Natural killer cell treated with Interleukin-12 subunit alpha and Interleukin-12 subunit beta and Interleukin-15 and Interleukin-18, amount 100 ng/mL, for 72 hours (primary cell): ENCODE measurements at regions not wholly inside any gene's neighbourhood (a gene's known extent, or its start where the extent isn't known, plus 50 kb on each side); places are given as distances from the start of the nearest gene placed in this dataset.

ENCODE experiments used
- ATAC-seq, 2 donors: fragments of 150-1000 bp; cut with Tn5 transposase in 1 of 2; sonication (Bioruptor Pico), chemical (Tn5 transposase) in 1 of 2; 2 replicates each; pipeline ENCODE4 v1.10.0; 2021
- DNase-seq: peaks from one replicate; pipeline ENCODE4 v3.0.0; 2022; ENCODE audit warnings: low spot score
- H3K27ac Mint-ChIP-seq, 2 donors: 1 replicate in 1 of 2; 2 replicates in 1 of 2; pipeline ENCODE4 v1.8.0; 2022; ENCODE audit warnings: mixed read lengths in 2 of 2, mild to moderate bottlenecking in 1 of 2, moderate library complexity in 1 of 2
- H3K27me3 Mint-ChIP-seq, 2 donors: 1 replicate in 1 of 2; 2 replicates in 1 of 2; pipeline ENCODE4 v1.8.0; 2022; ENCODE audit warnings: mixed read lengths in 2 of 2
- H3K36me3 Mint-ChIP-seq: one replicate; pipeline ENCODE4 v1.8.0; 2022; ENCODE audit warnings: mixed read lengths
- H3K4me1 Mint-ChIP-seq, 2 donors: 1 replicate in 1 of 2; 2 replicates in 1 of 2; pipeline ENCODE4 v1.8.0; 2022; ENCODE audit warnings: low read depth in 2 of 2, mixed read lengths in 2 of 2, mild to moderate bottlenecking in 1 of 2
- H3K4me3 Mint-ChIP-seq: one replicate; pipeline ENCODE4 v1.8.0; 2022; ENCODE audit warnings: mixed read lengths
- H3K9me3 Mint-ChIP-seq: 2 replicates; pipeline ENCODE4 v1.8.0; 2022; ENCODE audit warnings: mixed read lengths

GRCh38 chr4:101501421-101501820 is 154.1 kb upstream of the PPP3CA start:
- H3K27me3 Mint-ChIP-seq: peaks cover 0 to 3% of the 10 kb centered on the region in 2 donors
- DNase-seq (no peak), ATAC-seq (no peak)
- no peak overlapping the region for H3K27ac Mint-ChIP-seq
- no peaks in the 10 kb centered on the region for H3K4me1 Mint-ChIP-seq
- H3K36me3 Mint-ChIP-seq: no peaks in the 10 kb centered on the region
- H3K4me3 Mint-ChIP-seq: no peak overlapping the region
- peaks cover 2% of the 10 kb centered on the region for H3K9me3 Mint-ChIP-seq

GRCh38 chr4:101500742-101501141 is 153.4 kb upstream of the PPP3CA start:
- no peak overlapping the region for H3K27ac Mint-ChIP-seq
- no peak overlapping the region for H3K4me3 Mint-ChIP-seq
- ATAC-seq (no peak), DNase-seq (no peak)
- peaks cover 2% of the 10 kb centered on the region for H3K9me3 Mint-ChIP-seq
- peaks cover 0 to 3% of the 10 kb centered on the region in 2 donors for H3K27me3 Mint-ChIP-seq
- H3K4me1 Mint-ChIP-seq: no peaks in the 10 kb centered on the region
- no peaks in the 10 kb centered on the region for H3K36me3 Mint-ChIP-seq

- peaks cover 2 to 4% of the 10 kb centered on the region in 2 donors for H3K27me3 Mint-ChIP-seq
- no peak overlapping the region for H3K4me3 Mint-ChIP-seq
- no peak overlapping the region for H3K27ac Mint-ChIP-seq
- DNase-seq: no peak
- ATAC-seq: no peak
- no peaks in the 10 kb centered on the region for H3K4me1 Mint-ChIP-seq
- no peaks in the 10 kb centered on the region for H3K9me3 Mint-ChIP-seq
- H3K36me3 Mint-ChIP-seq: peaks cover 4% of the 10 kb centered on the region
Measured at GRCh38 chr4:101475246-101475645, 127.9 kb upstream of the PPP3CA start.

- Mint-ChIP-seq H3K27me3 (peaks cover 4 to 8% of the 10 kb centered on the region in 2 donors), H3K27ac (no peak overlapping the region), H3K4me1 (no peaks in the 10 kb centered on the region), H3K9me3 (no peaks in the 10 kb centered on the region), H3K36me3 (no peaks in the 10 kb centered on the region), H3K4me3 (no peak overlapping the region)
- no peak for ATAC-seq
- no peak for DNase-seq
Measured at GRCh38 chr4:101471201-101471600, 123.9 kb upstream of the PPP3CA start.

- peaks cover 5% of the 10 kb centered on the region for H3K36me3 Mint-ChIP-seq
- no peak overlapping the region for H3K27ac Mint-ChIP-seq
- peaks cover 8 to 9% of the 10 kb centered on the region in 2 donors for H3K27me3 Mint-ChIP-seq
- DNase-seq (no peak), ATAC-seq (no peak)
- peaks cover 3% of the 10 kb centered on the region for H3K9me3 Mint-ChIP-seq
- no peaks in the 10 kb centered on the region for H3K4me1 Mint-ChIP-seq
- H3K4me3 Mint-ChIP-seq: no peak overlapping the region
Measured at GRCh38 chr4:101464596-101464995, 117.3 kb upstream of the PPP3CA start.

- H3K9me3 Mint-ChIP-seq: peaks cover 9% of the 10 kb centered on the region
- H3K4me3 Mint-ChIP-seq: no peak overlapping the region
- ATAC-seq (no peak), DNase-seq (no peak)
- H3K4me1 Mint-ChIP-seq: peaks cover 0 to 5% of the 10 kb centered on the region in 2 donors
- H3K27me3 Mint-ChIP-seq: peaks cover 0 to 6% of the 10 kb centered on the region in 2 donors
- H3K36me3 Mint-ChIP-seq: peaks cover 20% of the 10 kb centered on the region
- H3K27ac Mint-ChIP-seq: no peak overlapping the region
Measured at GRCh38 chr4:101458914-101459313, 111.6 kb upstream of the PPP3CA start.

- peaks cover 0 to 6% of the 10 kb centered on the region in 2 donors for H3K27me3 Mint-ChIP-seq
- H3K9me3 Mint-ChIP-seq: peaks cover 9% of the 10 kb centered on the region
- no peak for ATAC-seq
- peaks cover 20% of the 10 kb centered on the region for H3K36me3 Mint-ChIP-seq
- no peak for DNase-seq
- H3K27ac Mint-ChIP-seq: no peak overlapping the region
- no peak overlapping the region for H3K4me3 Mint-ChIP-seq
- H3K4me1 Mint-ChIP-seq: peaks cover 0 to 5% of the 10 kb centered on the region in 2 donors
Measured at GRCh38 chr4:101458473-101458872, 111.1 kb upstream of the PPP3CA start.

GRCh38 chr4:101451086-101451485 is 103.8 kb upstream of the PPP3CA start:
- H3K27me3 Mint-ChIP-seq: no peaks in the 10 kb centered on the region
- no peak overlapping the region for H3K4me3 Mint-ChIP-seq
- H3K9me3 Mint-ChIP-seq: no peaks in the 10 kb centered on the region
- H3K4me1 Mint-ChIP-seq: no peaks in the 10 kb centered on the region
- peaks cover 7% of the 10 kb centered on the region for H3K36me3 Mint-ChIP-seq
- ATAC-seq: no peak
- no peak overlapping the region for H3K27ac Mint-ChIP-seq
- no peak for DNase-seq

- no peaks in the 10 kb centered on the region for H3K9me3 Mint-ChIP-seq
- no peak overlapping the region for H3K4me3 Mint-ChIP-seq
- H3K27me3 Mint-ChIP-seq: no peaks in the 10 kb centered on the region
- DNase-seq (no peak), ATAC-seq (no peak)
- no peaks in the 10 kb centered on the region for H3K36me3 Mint-ChIP-seq
- H3K4me1 Mint-ChIP-seq: no peaks in the 10 kb centered on the region
- no peak overlapping the region for H3K27ac Mint-ChIP-seq
Measured at GRCh38 chr4:101441446-101441845, 94.1 kb upstream of the PPP3CA start.

- Mint-ChIP-seq H3K4me1 (no peaks in the 10 kb centered on the region), H3K27me3 (no peaks in the 10 kb centered on the region), H3K9me3 (no peaks in the 10 kb centered on the region), H3K36me3 (no peaks in the 10 kb centered on the region), H3K27ac (no peak overlapping the region), H3K4me3 (no peak overlapping the region)
- DNase-seq (no peak), ATAC-seq (no peak)
Measured at GRCh38 chr4:101439926-101440325, 92.6 kb upstream of the PPP3CA start.

GRCh38 chr4:101421386-101421785 is 74.1 kb upstream of the PPP3CA start:
- Mint-ChIP-seq H3K27ac (no peak overlapping the region), H3K4me1 (peaks cover 30 to 33% of the 10 kb centered on the region in 2 donors), H3K36me3 (peaks cover 5% of the 10 kb centered on the region), H3K27me3 (peaks cover 0 to 3% of the 10 kb centered on the region in 2 donors), H3K9me3 (no peaks in the 10 kb centered on the region), H3K4me3 (no peak overlapping the region)
- no peak for DNase-seq
- no peak for ATAC-seq

- H3K4me3 Mint-ChIP-seq: no peak overlapping the region
- no peaks in the 10 kb centered on the region for H3K9me3 Mint-ChIP-seq
- peaks cover 37 to 38% of the 10 kb centered on the region in 2 donors for H3K4me1 Mint-ChIP-seq
- H3K36me3 Mint-ChIP-seq: peaks cover 5% of the 10 kb centered on the region
- H3K27ac Mint-ChIP-seq: peak overlapping the region in 1 of 2 donors; percentile 85
- H3K27me3 Mint-ChIP-seq: peaks cover 0 to 3% of the 10 kb centered on the region in 2 donors
- DNase-seq (no peak), ATAC-seq (no peak)
Measured at GRCh38 chr4:101420661-101421060, 73.3 kb upstream of the PPP3CA start.

GRCh38 chr4:101419336-101420135 is 72.2 kb upstream of the PPP3CA start:
- no peak for DNase-seq
- H3K4me1 Mint-ChIP-seq: peaks cover 47 to 48% of the 10 kb centered on the region in 2 donors
- H3K9me3 Mint-ChIP-seq: no peaks in the 10 kb centered on the region
- ATAC-seq: peak in 1 of 2 donors; percentile 19
- peaks cover 4% of the 10 kb centered on the region for H3K36me3 Mint-ChIP-seq
- peak overlapping the region; percentile 72 for H3K4me3 Mint-ChIP-seq
- no peaks in the 10 kb centered on the region for H3K27me3 Mint-ChIP-seq
- peak overlapping the region; percentile 81 to 85 for H3K27ac Mint-ChIP-seq

- Mint-ChIP-seq H3K27me3 (no peaks in the 10 kb centered on the region), H3K27ac (peak overlapping the region; percentile 81 to 85), H3K36me3 (peaks cover 4% of the 10 kb centered on the region), H3K9me3 (no peaks in the 10 kb centered on the region), H3K4me3 (peak overlapping the region; percentile 72), H3K4me1 (peaks cover 50 to 54% of the 10 kb centered on the region in 2 donors)
- no peak for DNase-seq
- peak; percentile 24 to 43 for ATAC-seq
Measured at GRCh38 chr4:101418466-101418865, 71.1 kb upstream of the PPP3CA start.
